Stimulated activated CD8-positive, alpha-beta memory T cell treated with anti-CD3 and anti-CD28 coated beads, Interleukin-2, amount 100 ng/mL, for 1 hour (primary cell): ENCODE measurements at regions not wholly inside any gene's neighbourhood (a gene's known extent, or its start where the extent isn't known, plus 50 kb on each side); places are given as distances from the start of the nearest gene placed in this dataset.
"Not testable (repeated sequence)": the region's sequence is repeated elsewhere in the genome, so short reads cannot be mapped to it uniquely, and the experiment has no call there.

Source experiments
- DNase-seq, 2 donors: peaks; one replicate each; pipeline ENCODE4 v3.0.0-alpha.2; 2020; ENCODE audit warnings: low read depth in 2 of 2

DNA sequence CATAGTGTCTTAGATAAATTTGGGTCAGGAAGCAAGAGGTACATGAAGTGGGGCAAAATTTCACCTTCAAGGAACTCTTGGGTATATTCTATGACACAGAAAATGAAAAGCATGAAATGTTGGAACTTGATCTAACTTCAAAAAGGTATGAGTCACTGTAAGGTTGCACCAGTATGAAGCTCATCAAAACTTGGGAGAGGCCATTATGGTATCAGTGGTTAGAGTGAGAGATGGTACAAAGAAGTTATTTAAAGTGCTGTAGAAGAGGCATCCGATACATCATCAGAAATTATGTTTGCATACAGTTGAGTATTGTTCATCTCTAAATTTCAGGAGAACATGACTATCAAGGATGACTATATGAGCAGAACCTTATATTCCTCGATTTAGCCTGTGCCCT is 302.9 kb upstream of the SUCLG2 start:
- DNase-seq = no peak

DNA sequence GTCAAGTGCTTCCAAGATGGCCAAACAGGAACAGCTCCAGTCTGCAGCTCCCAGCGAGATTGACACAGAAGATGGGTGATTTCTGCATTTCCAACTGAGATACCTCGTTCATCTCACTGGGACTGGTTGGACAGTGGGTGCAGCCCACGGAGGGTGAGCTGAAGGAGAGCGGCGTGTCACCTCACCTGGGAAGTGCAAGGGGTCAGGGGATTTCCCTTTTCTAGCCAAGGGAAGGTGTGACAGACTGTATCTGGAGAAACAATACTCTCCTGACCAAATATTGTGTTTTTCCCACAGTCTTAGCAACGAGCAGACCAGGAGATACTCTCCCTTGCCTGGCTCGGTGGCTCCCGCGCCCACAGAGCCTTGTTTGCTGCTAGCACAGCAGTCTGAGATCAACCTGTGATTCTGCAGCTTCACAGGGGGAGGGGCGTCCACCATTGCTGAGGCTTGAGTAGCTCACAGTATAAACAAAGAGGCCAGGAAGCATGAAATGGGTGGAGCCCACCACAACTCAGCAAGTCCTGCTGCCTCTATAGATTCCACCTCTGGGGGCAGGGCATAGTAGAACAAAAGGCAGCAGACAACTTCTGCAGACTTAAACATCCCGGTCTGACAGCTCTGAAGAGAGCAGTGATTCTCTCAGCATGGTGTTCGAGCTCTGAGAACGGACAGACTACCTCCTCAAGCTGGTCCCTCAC is 293.5 kb upstream of the SUCLG2 start:
- peak; percentile 6 to 36 for DNase-seq

DNA sequence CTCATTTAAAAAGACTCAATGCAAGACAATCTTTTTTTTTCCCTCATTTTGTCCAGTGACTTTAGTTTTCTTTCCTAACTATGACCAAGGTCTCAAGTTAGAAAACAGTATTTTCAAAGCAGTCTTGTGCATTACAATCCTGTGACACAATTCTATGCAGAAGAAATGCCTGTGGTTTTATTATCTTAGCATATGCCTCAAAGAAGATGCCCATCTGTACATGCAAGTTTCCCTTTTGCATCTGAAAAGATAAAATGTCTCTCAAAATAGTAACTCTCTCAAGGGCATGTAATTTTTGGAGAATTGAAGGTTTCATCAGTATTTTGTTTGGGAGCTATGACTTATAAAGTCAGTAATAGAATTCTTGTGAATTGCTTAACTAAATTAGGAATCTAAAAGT is 292.0 kb upstream of the SUCLG2 start:
- DNase-seq = no peak

DNA sequence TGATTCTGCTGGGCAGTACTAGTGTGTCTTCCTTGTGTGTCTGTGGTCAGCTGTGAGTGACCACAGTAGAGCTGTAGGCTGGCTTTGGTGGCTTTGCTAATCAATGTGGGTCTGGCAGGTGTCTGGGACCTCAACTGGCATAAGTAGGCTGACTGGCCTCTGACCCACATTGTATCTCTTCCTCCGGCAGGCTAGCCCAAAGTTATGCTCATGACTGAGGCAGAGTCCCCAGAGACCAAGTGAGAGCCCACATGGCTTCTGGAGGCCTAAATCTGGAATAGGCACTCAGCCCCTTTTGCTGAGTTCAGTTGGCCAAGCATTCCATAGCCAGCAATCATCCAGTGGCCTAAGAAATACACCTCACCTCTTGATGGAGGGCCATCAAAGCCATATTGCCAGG is 289.1 kb upstream of the SUCLG2 start:
- DNase-seq = no peak

DNA sequence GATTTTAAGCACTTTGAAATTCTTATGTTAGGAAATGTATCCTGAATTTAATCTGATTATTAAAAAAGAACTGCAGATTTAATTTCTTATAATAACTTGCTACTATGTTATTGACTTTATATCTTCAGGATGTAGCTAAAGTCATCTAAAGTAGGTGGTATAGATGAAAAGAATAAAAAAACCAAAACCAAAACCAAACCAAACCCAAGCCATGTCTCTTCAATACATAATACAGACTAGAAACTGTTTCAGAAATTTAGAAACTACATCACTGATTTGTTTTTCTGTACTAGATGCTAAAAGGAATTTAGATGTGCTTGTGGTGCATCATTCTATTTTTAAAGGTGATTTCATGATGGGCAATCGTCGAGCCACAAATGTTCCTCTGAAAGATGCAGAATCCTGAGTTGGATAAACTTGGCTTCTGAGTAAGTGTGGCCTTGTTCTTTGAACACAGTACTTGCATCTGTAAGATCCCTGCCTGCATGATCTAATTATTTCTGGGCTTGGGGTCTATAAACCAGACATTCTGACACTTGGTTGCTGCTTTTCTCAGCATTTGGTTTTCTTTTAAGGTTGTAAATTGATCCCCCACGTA is 287.1 kb upstream of the SUCLG2 start:
- no peak for DNase-seq

DNA sequence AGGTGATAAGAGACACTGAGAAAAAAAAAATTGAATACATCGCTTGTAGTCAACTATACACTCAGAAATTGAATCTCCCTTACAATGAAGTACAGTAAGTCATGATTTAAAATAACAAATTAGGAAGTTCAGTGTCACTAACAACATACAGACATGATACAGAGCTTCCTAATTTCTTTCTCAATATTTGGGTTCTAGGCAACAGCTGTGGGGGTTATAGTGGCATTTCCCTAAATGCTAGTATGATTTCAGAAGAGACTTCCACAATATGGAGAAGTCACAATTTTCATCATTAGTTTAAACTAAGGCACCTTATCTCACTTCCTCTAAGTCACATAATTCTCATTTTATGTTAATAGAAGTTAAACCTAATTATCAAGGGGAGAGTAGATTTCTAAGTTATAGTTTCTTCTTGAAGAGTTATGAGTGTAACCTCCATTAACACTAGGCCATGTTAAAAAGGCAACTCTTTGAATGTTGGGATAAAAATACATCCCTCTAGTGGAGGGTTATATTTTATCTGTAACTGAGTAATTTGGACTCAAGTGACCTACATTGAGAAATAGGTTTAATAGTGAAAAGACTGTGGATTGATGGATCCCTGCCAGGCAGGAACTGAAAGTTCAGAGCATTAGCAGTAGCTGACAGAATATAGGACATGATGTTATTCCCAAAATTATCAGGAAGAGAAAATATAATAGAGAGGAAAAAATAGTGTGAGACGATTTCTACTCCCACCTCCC is 286.0 kb upstream of the SUCLG2 start:
- no peak for DNase-seq

DNA sequence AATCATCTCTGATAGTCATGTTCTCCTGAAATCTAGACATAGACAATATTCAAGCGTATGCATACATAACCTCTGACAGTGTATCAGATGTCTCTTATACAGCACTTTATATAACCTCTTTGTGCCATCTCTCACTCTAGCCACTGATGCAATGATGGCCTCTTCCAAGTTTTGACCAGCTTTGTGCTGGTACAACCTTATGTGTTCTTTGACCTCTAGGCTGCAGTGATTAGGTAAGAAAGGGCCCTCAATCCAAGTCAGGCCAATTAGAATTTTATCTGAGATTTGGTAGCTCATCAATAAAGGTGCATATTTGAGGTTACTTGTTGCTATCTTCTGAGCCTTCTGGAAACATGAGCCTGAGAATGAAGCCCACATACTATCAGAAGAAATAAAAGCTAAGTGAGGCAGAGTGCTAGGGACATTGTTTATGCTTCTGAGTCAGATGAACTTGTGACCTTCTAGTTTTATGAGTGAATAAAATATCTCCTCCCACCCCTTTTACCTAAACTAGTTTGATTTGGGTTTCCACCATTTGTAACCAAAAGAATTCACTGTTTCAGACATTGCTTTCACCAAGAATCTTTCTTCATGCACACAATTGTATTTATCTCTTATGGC is 283.2 kb upstream of the SUCLG2 start:
- DNase-seq = no peak

DNA sequence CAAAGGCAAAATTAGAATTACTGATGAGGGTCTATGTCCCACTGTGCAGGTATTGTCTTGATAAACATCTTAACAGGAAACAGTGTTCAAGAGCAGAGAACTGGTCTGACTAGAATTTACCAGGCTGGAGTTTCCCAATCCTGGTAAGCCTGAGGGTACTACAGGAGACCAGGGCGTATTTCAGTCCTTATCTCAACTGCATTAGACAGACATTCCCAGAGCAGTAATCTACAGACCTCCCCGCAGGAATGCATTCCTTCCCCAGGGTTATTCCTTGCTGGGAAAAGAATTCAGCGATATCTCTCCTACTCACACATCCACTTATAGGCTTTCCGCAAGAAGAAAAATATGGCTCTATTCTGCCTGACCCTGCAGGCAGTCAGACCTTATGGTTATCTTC is 276.0 kb upstream of the SUCLG2 start:
- DNase-seq = not testable (repeated sequence)

DNA sequence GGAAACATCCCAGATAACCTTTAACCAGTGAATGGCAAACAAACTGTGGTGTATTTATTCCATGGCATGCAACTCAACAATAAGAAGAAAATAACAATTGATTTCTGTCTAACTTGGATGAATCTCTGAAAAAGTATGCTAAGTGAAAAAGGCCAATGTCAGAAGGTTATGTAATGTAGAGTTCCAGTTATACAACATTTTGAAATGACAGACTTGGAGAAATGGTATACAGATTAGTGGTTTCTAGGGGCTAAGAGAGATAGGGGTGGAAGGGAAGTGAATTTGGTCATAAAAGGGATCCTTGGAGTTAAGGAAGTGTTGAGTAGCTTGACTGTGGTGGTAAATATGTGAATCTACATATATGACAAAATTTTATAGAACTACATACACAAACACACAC is 269.4 kb upstream of the SUCLG2 start:
- no peak for DNase-seq

DNA sequence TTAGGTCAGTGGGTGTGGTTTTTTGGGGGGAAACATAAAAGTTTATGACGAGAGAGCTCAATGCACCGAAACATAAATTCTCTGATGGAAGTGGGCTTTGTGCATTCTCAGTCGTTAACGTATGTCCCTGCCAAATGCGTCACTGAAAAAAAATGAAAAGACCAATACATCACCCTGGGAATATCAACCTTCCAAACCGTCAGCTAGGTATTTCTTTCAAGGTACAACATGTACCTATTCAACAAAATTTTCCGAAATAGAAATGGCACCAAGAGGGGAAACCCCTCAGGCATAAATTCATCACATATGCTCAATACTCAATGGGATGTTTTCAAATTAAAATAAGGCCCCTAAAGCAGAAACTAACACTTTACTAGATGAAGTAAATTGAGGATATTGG is 266.6 kb upstream of the SUCLG2 start:
- DNase-seq = no peak

DNA sequence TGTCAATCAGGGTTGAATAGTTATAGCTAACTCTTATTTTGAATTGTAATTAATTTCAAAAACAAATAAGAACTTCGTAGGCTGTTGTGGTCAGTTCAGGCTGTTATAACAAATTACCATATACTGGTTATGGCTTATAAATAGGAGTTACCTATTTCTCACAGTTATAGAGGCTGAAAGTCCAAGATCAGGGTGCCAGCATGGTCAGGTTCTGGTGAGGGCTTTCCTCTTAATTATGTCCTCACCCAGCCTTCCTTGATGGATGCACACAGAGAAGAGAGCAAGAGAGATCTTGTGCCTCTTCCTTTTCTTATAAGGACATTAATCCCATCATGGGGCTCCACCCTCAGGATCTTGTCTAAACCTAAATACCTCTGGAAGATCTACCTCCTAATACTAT is 265.9 kb upstream of the SUCLG2 start:
- no peak for DNase-seq

DNA sequence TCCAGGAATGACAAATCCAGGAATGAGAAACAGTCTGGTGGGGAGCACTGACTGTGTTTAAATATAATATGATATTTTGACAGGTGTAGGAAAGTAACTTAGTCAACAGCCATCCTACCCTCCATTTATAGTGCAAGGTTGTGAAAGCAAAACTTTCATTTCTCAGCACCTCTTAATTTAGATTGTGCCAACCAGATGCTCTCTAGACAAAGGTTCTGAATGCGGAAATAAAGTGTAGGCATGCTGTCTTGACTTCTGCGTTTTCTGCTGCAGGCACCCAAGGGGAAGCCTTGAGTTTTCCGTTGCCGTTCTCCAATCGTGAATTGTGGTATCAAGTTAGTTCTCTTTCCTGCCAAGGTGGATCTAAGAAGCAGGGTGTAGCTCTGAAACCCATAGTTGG is 261.9 kb upstream of the SUCLG2 start:
- DNase-seq = no peak

DNA sequence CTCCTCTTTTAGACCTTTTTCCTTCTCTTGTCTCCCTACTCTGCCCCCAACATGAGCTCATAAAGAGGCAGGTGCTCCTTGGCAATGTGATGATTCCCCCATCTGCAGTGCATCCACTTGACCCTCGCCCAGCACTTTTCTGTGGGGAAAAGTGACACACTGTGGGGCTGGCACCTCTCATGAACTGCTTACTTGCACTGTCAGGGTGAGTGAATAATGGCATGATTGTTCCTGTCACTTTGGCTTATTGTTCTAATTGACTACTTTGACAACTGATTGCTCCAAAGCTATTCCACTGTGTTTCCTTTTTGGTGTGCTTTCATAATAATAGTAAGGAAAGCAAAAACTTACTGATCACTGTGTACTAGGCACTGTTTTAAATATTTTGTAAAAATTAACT is 253.3 kb upstream of the SUCLG2 start:
- DNase-seq = no peak

DNA sequence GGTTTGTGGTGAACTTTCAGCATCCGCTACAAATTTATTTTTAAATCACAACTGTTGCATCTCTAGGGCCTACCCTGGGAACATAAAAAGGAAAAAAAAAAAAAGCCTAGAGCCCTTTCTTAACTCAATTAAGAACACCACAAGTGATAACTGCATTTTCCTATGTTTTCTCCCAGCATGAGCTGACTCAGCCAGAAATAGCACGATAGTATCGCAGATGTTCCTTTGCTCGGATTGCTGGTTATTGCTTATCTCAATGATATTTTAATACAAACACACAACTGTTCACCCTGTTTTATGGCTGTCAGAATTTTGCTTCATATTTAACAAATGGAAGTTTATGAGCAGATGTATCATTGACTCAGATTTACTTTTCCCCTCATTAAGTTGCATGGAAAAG is 251.8 kb upstream of the SUCLG2 start:
- no peak for DNase-seq

DNA sequence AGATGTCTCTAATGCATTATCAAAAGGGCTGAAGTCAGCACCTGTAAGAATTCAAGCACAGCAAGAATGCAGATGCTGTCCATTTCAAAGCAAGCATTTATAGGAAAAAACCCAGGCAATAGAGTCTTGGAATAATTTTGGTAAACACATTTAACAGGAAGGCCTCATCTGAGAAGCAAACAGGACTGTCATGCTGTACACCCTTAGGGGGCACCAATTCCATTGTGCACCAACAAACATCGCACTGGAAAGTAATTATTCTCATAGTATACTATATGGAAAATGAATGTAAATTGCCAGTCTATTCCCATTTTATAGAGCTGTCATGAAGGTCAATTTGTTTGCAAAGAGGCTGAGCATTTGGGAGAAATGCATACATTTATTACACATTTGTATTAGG is 247.3 kb upstream of the SUCLG2 start:
- no peak for DNase-seq

DNA sequence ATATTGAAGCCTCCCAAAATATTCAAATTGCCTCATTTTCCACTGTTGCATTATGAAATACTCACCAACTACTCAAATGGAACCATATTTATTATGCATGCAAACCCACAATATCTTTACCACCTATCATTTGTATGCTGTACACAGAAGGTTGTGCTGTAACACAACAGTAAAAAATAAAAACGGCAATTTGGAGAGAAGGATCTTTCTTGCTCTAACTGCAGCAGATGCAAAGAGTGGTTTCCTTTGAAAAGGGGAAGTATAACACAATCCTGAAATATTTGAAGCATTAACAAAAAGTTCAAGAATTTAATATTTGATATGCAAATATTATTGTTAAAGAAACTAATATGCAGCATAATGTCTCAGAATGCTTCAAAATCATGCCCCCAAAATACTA is 244.5 kb upstream of the SUCLG2 start:
- no peak for DNase-seq

DNA sequence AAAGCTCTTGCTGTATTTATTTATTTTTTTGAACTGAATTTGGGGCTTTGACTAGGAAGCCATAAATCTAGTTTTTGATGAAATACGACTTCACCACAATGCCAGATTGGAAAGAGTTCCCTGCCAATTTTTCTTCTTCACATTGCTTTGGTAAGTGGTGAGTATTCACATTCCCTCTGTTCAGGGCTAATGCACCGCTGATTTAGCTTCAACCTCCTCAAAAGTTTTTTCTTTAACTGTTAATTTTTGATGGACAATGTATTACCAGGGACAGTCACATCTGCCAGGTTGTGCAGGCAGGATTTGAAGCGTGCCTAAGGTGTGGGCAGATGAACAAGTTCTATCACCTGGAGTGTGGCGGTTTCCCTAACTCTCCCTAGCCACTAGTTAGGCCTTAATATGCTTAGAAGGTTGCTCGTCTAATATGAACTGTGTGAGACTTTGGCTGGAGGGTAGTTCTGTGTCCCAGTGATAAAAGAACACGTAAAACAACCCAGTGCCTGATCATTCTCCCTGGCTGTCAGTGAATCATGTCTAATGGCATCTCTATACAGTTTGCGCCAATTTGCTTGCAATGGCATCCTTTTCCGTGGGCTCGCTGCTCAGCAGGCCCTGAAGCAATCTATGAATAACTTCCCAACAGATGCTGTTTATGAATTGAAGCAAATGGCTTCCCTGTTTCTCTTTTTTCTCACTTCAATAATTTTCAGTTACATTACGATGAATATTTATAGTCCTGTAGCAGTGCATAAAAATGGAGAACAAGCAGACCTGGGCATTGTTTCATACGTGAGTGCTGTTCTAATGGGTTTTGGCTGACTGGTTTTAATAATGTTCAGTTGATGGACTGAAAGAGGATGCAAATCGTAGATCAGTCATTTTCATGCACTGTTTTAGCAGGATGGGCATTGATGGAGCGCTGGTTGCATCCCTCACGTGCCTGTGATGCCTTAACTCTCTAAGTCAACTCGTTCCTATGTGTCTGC is 243.2 kb upstream of the SUCLG2 start:
- DNase-seq = no peak

DNA sequence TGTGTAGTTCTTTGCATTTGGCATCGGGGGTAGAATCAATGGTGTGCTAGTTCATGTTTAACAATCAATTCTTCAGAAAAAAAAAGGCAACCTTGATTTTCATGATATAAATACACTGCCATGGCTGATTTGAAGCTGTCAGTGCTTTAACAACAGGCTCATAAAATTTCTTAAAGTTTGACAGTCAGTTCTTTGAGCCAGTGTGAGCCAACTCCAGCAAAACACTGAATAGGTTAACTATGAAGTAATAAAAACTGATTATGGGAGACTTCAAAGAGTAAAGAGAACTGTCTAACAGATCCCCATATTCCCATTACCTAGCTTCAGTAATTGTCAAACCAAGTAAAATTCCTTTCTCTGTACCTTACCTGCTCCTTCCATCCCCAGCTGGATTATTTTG is 241.7 kb upstream of the SUCLG2 start:
- no peak for DNase-seq

DNA sequence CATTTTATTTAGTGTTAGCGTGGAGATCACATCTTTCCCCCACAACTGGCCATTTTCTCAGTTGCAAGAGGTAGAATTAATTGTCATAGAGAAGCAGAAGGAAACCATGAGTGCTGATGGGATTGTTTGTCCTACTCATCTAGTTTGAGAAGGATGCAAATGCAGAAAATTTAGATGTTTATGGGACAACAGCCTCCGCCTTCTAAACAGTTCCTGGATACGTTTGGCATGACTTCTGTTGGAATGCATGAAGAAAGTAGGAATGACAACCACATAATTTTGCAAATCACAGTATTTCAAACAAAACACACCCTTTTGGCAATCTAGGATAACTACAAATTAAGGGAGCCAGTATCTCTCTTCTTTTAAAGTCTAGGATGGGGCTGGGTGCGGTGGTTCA is 240.1 kb upstream of the SUCLG2 start:
- no peak for DNase-seq

DNA sequence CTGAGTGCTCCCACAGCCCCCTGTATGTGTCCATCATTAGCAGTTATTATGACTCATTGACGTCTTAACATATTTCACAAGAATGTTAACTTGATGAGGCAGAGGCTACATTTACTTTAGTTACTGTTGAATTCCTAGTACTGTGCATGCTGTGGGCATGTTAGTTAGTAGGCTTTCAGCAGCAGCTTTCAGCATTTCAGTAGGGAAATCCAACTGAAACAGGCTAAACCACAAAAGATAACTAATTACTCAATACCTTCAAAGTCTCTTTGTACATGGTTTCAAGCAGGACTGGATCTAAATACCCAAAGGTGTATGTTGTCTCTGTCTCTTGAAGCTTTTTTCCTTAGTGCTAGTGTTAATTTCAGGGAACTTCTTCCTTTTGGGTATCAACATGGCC is 229.9 kb upstream of the SUCLG2 start:
- no peak for DNase-seq

DNA sequence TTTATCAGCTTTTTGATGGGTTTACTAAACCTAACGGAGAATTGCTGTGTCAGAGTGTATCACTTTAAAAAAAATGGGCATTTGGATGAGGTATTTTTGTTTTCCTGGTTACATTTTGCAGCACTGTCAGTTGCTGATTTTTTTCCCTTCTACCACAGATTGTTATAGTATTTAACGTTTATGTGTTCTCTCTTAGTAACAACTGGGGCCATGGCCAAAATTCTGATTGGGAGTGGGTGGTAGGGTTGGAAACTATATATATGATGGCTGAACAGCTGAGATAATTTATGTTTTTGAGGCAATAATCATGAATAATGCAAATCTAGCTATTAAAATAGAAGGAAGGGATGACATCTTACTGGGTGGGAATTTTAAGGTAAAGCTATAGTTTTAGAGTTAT is 229.4 kb upstream of the SUCLG2 start:
- no peak for DNase-seq

DNA sequence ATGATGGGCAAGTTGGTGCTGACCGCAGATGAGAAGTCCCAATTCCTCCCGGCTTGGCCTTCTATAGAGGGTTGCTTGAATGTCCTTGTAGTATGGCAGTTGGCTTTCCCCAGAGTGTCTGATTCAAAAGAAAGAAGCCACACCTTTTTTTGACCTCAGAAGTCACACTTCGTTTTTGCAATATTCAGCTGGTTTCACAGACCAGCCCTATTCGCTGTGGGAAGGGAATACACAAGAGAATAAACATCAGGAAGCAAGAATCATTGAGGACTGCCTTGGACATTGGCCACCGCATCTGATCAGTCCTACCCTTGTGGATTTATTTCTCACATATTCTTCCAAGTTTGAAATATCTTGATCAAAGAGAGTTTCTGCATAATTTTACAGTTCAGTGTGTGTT is 228.6 kb upstream of the SUCLG2 start:
- no peak for DNase-seq
